K562 (cell line): ENCODE measurements at regions not wholly inside any gene's neighbourhood (a gene's known extent, or its start where the extent isn't known, plus 50 kb on each side); places are given as distances from the start of the nearest gene placed in this dataset.

Source experiments
- ATAC-seq: fragments of 200-7000 bp; cut with Tn5 transposase; 3 replicates; pipeline ENCODE4 v1.9.1; 2020; ENCODE audit warnings: moderate library complexity
- BruUV-seq: library from RNA; stranded (reverse); fragments of 400-500 nt; replicated peaks from 2 replicates; lab custom pipeline; 2021; lab: Mats Ljungman, UMichigan
- CTCF ChIA-PET: fragments of 300-600 bp; formaldehyde crosslinking; extraction: SDS; loops from one replicate; lab custom pipeline; 2021; ENCODE audit warnings: low intra/inter-chr PET ratio; lab: Yijun Ruan, JAX
- POLR2A ChIA-PET: fragments of 300-600, 350-650 bp; sonication (Branson Sonifier 250); formaldehyde crosslinking; extraction: SDS; loops from one replicate; lab custom pipeline; 2021; ENCODE audit warnings: antibody characterized with exemption, inconsistent platforms; lab: Yijun Ruan, JAX
- DNase-seq, 4 experiments: peaks; one replicate each; pipeline versions ENCODE4 v3.0.0 to v3.0.0-alpha.2; 2011 to 2018; ENCODE audit warnings: low spot score in 3 of 4, mixed read lengths in 3 of 4; ENCODE audit errors: extremely low read depth in 1 of 4
- FAIRE-seq: peaks from 2 replicates; lab custom pipeline; 2011; peaks lifted over from hg19 to GRCh38; lab: Jason Lieb, UNC
- H2AFZ ChIP-seq: 2 replicates; pipeline ENCODE4 v1.6.0; 2011; ENCODE audit warnings: low read depth, low read length, control low read depth, inconsistent platforms
- H3K27ac ChIP-seq: fragments of 200-600 bp; 3 replicates; pipeline ENCODE4 v1.8.0; 2011; ENCODE audit warnings: low read depth, mild to moderate bottlenecking, control low read depth, inconsistent platforms, low read length, moderate library complexity, mixed read lengths; ENCODE audit errors: extremely low read depth
- H3K27me3 ChIP-seq, 2 experiments: fragments of 300-600 bp in 1 of 2; 2 replicates in 1 of 2; 3 replicates in 1 of 2; pipeline versions ENCODE4 v1.6.0 to v1.8.0; 2011; ENCODE audit warnings: inconsistent platforms in 2 of 2, low read length in 2 of 2, mild to moderate bottlenecking in 1 of 2, mixed read lengths in 1 of 2, moderate library complexity in 1 of 2; ENCODE audit not compliant: control insufficient read depth in 2 of 2, insufficient read depth in 2 of 2
- H3K36me3 ChIP-seq: fragments of 300-600 bp; 3 replicates; pipeline ENCODE4 v1.8.0; 2011; ENCODE audit warnings: mild to moderate bottlenecking, low read length, inconsistent platforms; ENCODE audit not compliant: control insufficient read depth, insufficient read depth
- H3K4me1 ChIP-seq, 2 experiments: fragments of 200-600 bp in 1 of 2; replicated peaks in 1 of 2; 2 replicates in 1 of 2; 3 replicates in 1 of 2; pipeline versions ENCODE4 v1.5.1 to v1.8.0; 2011; ENCODE audit warnings: inconsistent platforms in 2 of 2, low read length in 2 of 2, mild to moderate bottlenecking in 1 of 2, mixed read lengths in 1 of 2, moderate library complexity in 1 of 2; ENCODE audit not compliant: control insufficient read depth in 2 of 2, insufficient read depth in 2 of 2
- H3K4me2 ChIP-seq: 2 replicates; pipeline ENCODE4 v1.6.1; 2011; ENCODE audit warnings: low read length, control low read depth, inconsistent platforms, mixed read lengths; ENCODE audit not compliant: insufficient read depth
- H3K4me3 ChIP-seq: fragments of 200-600 bp; sonication (generic), shearing (Covaris generic); 2 replicates; pipeline ENCODE4 v1.5.1; 2016; ENCODE audit warnings: control low read depth, inconsistent platforms
- H3K79me2 ChIP-seq: fragments of 200-600 bp; 3 replicates; pipeline ENCODE4 v1.8.0; 2011; ENCODE audit warnings: low read length, inconsistent platforms; ENCODE audit not compliant: control insufficient read depth, insufficient read depth
- H3K9ac ChIP-seq, 2 experiments: 2 replicates each; pipeline versions ENCODE4 v1.6.0 to v1.6.1; 2011; ENCODE audit warnings: low read depth in 2 of 2, low read length in 2 of 2, control low read depth in 1 of 2, inconsistent platforms in 1 of 2, mild to moderate bottlenecking in 1 of 2, mixed read lengths in 1 of 2; ENCODE audit not compliant: insufficient read depth in 1 of 2
- H3K9me1 ChIP-seq: one replicate; pipeline ENCODE4 v1.6.0; 2011; ENCODE audit warnings: inconsistent platforms, mild to moderate bottlenecking, low read length, moderate library complexity; ENCODE audit not compliant: control insufficient read depth, insufficient read depth
- H3K9me3 ChIP-seq: replicated peaks from 2 replicates; pipeline ENCODE4 v1.5.1; 2011; ENCODE audit warnings: low read depth, low read length, inconsistent platforms; ENCODE audit not compliant: control insufficient read depth, insufficient read depth
- H4K20me1 ChIP-seq: replicated peaks from 2 replicates; pipeline ENCODE4 v1.6.1; 2011; ENCODE audit warnings: low read length, inconsistent platforms, mixed read lengths; ENCODE audit not compliant: control insufficient read depth, insufficient read depth
- C11orf30 ChIP-seq: fragments of 450-650 bp; IDR thresholded peaks from 2 replicates; pipeline ENCODE4 v1.6.1; 2016; ENCODE audit warnings: low read depth, mild to moderate bottlenecking
- JUN ChIP-seq, 2 experiments: sonication (generic) in 1 of 2; formaldehyde crosslinking in 1 of 2; IDR thresholded peaks; 2 replicates each; pipeline versions ENCODE4 v1.6.1 to v1.8.0; 2012 to 2022; ENCODE audit warnings: borderline replicate concordance in 2 of 2, mild to moderate bottlenecking in 2 of 2, improper control_type of control experiment in 1 of 2, low read depth in 1 of 2, low read length in 1 of 2, missing genetic modification reagents in 1 of 2
- NR3C1 ChIP-seq: sonication (generic); formaldehyde crosslinking; IDR thresholded peaks from 2 replicates; pipeline ENCODE4 v1.8.1; 2022; ENCODE audit warnings: missing genetic modification reagents
- POLR2B ChIP-seq: fragments of 450-650 bp; IDR thresholded peaks from 2 replicates; pipeline ENCODE4 v1.6.1; 2018; ENCODE audit warnings: low read depth; ENCODE audit not compliant: partially characterized antibody
- PRPF4 ChIP-seq: fragments of 200-400 bp; formaldehyde crosslinking; IDR thresholded peaks from one replicate; pipeline ENCODE4 v1.6.1; 2017; ENCODE audit warnings: low read length, low read depth, mild to moderate bottlenecking; ENCODE audit not compliant: insufficient read depth, poor library complexity, severe bottlenecking
- PTBP1 ChIP-seq: fragments of 200-400 bp; formaldehyde crosslinking; IDR thresholded peaks from 2 replicates; pipeline ENCODE4 v1.6.1; 2017; ENCODE audit warnings: low read depth, low read length
- TRIM25 ChIP-seq: fragments of 450-650 bp; IDR thresholded peaks from 2 replicates; pipeline ENCODE4 v1.7.0; 2016; ENCODE audit warnings: borderline replicate concordance
- YBX1 ChIP-seq: fragments of 450-650 bp; IDR thresholded peaks from 2 replicates; pipeline ENCODE4 v1.7.1; 2016; ENCODE audit warnings: mild to moderate bottlenecking
- ZEB2 ChIP-seq: fragments of 450-650 bp; IDR thresholded peaks from 2 replicates; pipeline ENCODE4 v1.6.1; 2016
- ZNF23 ChIP-seq: fragments of 250-450 bp; sonication (Bioruptor Pico); IDR thresholded peaks from 2 replicates; pipeline ENCODE4 v1.4.0; 2020; ENCODE audit warnings: mild to moderate bottlenecking
- ZNF609 ChIP-seq: sonication (generic); formaldehyde crosslinking; IDR thresholded peaks from 2 replicates; pipeline ENCODE4 v1.8.1; 2023; ENCODE audit warnings: missing genetic modification reagents, mild to moderate bottlenecking, borderline replicate concordance
- ZNF696 ChIP-seq: fragments of 250-450 bp; sonication (Bioruptor Pico); conservative IDR thresholded peaks from 2 replicates; pipeline ENCODE4 v1.4.0; 2020; ENCODE audit warnings: mild to moderate bottlenecking, moderate library complexity
- WGBS: fragments of 100-300 bp; shearing (Covaris generic); methylation state at CpG from one replicate; pipeline ENCODE4 v1.1.6; 2016; ENCODE audit warnings: low coverage, mixed read lengths; ENCODE audit not compliant: insufficient coverage; ENCODE audit errors: missing lambda C conversion rate; 5-methylcytosine and 5-hydroxymethylcytosine counted together
- in situ Hi-C: fragments of 300-500 bp; cut with MboI; formaldehyde crosslinking; loops from 4 replicates; pipeline ENCODE4 v1.15.0; 2018; ENCODE audit warnings: inconsistent platforms, mixed read lengths
- intact Hi-C: fragments of 100-400 bp; cut with micrococcal nuclease; formaldehyde crosslinking; loops from 2 replicates; pipeline ENCODE4 v1.14.2; 2022

- TF ChIP-seq C11orf30 (no peak), PTBP1 (no peak)
Measured at GRCh38 chr1:76764638-76765454, 102.4 kb upstream of the ST6GALNAC5 start (continued).

- no peak for FAIRE-seq
- intact Hi-C loops: no loop called here
- TF ChIP-seq NR3C1 (CRISPR knock-in tag): no peak
- TF ChIP-seq ZNF23 (CRISPR knock-in tag): no peak
- TF ChIP-seq PRPF4: no peak
- TF ChIP-seq TRIM25: no peak
- TF ChIP-seq JUN (IDR thresholded peaks at IDR 0.05; ENCODE audit: borderline replicate concordance, low read depth, low read length): no peak
- no peak for TF ChIP-seq JUN (CRISPR knock-in tag; IDR thresholded peaks at IDR 0.05; ENCODE audit: borderline replicate concordance)
- TF ChIP-seq ZEB2: no peak
- TF ChIP-seq YBX1: no peak
- no peak for TF ChIP-seq ZNF609 (CRISPR knock-in tag)
- TF ChIP-seq ZNF696 (CRISPR knock-in tag): no peak
- TF ChIP-seq POLR2B: no peak
Measured at GRCh38 chr1:76766381-76766780, 100.9 kb upstream of the ST6GALNAC5 start.

More at GRCh38 chr1:76766381-76766780, 100.9 kb upstream of the ST6GALNAC5 start:
- CTCF ChIA-PET: no interaction called here
- no peaks in the 10 kb centered on the region for H4K20me1 ChIP-seq
- in situ Hi-C loops: no loop called here
- no peaks in the 10 kb centered on the region for H3K36me3 ChIP-seq
- H3K9ac ChIP-seq: no peak overlapping the region
- H3K4me2 ChIP-seq: no peak overlapping the region
- ATAC-seq (no peak), DNase-seq (no peak)
- POLR2A ChIA-PET: no interaction called here
- no TSS peak for BruUV-seq
- H3K4me1 ChIP-seq: no peaks in the 10 kb centered on the region
- no peaks in the 10 kb centered on the region for H3K79me2 ChIP-seq
- no peaks in the 10 kb centered on the region for H3K27me3 ChIP-seq
- no peak overlapping the region for H2AFZ ChIP-seq
- H3K9me1 ChIP-seq: no peaks in the 10 kb centered on the region
- 0% methylated on average over 1 of the region's 1 CpG for WGBS
- no peaks in the 10 kb centered on the region for H3K9me3 ChIP-seq
- H3K27ac ChIP-seq: no peak overlapping the region
- H3K4me3 ChIP-seq: no peak overlapping the region
